Liver (tissue), 8 donors: ENCODE measurements at regions not wholly inside any gene's neighbourhood (a gene's known extent, or its start where the extent isn't known, plus 50 kb on each side); places are given as distances from the start of the nearest gene placed in this dataset.

Experiments
- DNase-seq: peaks from one replicate; pipeline ENCODE4 v3.0.0-alpha.2; 2017; ENCODE audit warnings: low spot score
- H3K27ac ChIP-seq, 2 donors: one replicate each; pipeline ENCODE4 v1.7.0; 2013; ENCODE audit warnings: inconsistent platforms in 2 of 2, low read length in 2 of 2, control low read depth in 1 of 2, low read depth in 1 of 2, mild to moderate bottlenecking in 1 of 2
- H3K27me3 ChIP-seq, 4 donors: one replicate each; pipeline versions ENCODE4 v1.6.1 to v1.7.0; 2013; ENCODE audit warnings: low read length in 3 of 4, inconsistent platforms in 1 of 4, mild to moderate bottlenecking in 1 of 4, moderate library complexity in 1 of 4; ENCODE audit not compliant: control insufficient read depth in 4 of 4, insufficient read depth in 4 of 4
- H3K36me3 ChIP-seq, 4 donors: one replicate each; pipeline versions ENCODE4 v1.6.1 to v1.7.0; 2013; ENCODE audit warnings: low read length in 3 of 4, mild to moderate bottlenecking in 3 of 4, low read depth in 1 of 4, moderate library complexity in 1 of 4; ENCODE audit not compliant: control insufficient read depth in 4 of 4, insufficient read depth in 3 of 4
- H3K4me1 ChIP-seq, 4 donors: one replicate each; pipeline versions ENCODE4 v1.6.1 to v1.7.0; 2013; ENCODE audit warnings: low read length in 3 of 4, mild to moderate bottlenecking in 3 of 4, moderate library complexity in 1 of 4; ENCODE audit not compliant: control insufficient read depth in 4 of 4, insufficient read depth in 4 of 4
- H3K4me3 ChIP-seq, 3 donors: one replicate each; pipeline versions ENCODE4 v1.6.1 to v1.7.0; 2013; ENCODE audit warnings: low read length in 3 of 3, control low read depth in 1 of 3, low read depth in 1 of 3, mild to moderate bottlenecking in 1 of 3
- H3K9ac ChIP-seq, 2 donors: one replicate each; pipeline ENCODE4 v1.7.0; 2013; ENCODE audit warnings: low read length in 2 of 2, mild to moderate bottlenecking in 2 of 2, moderate library complexity in 2 of 2, control low read depth in 1 of 2, low read depth in 1 of 2
- H3K9me3 ChIP-seq, 4 donors: one replicate each; pipeline versions ENCODE4 v1.6.1 to v1.7.0; 2013; ENCODE audit warnings: low read length in 3 of 4; ENCODE audit not compliant: control insufficient read depth in 4 of 4
- EGR1 ChIP-seq, 2 donors: IDR thresholded peaks; 2 replicates each; pipeline ENCODE4 v1.6.1; 2016 to 2018; ENCODE audit warnings: antibody characterized with exemption in 2 of 2, low read depth in 2 of 2
- FOXA1 ChIP-seq: IDR thresholded peaks from 2 replicates; pipeline ENCODE4 v1.6.1; 2016; ENCODE audit warnings: antibody characterized with exemption
- FOXA2 ChIP-seq: IDR thresholded peaks from 2 replicates; pipeline ENCODE4 v1.6.1; 2016; ENCODE audit warnings: antibody characterized with exemption
- GABPA ChIP-seq, 2 donors: IDR thresholded peaks in 1 of 2; conservative IDR thresholded peaks in 1 of 2; 2 replicates each; pipeline ENCODE4 v1.6.1; 2016; ENCODE audit warnings: antibody characterized with exemption in 2 of 2, mild to moderate bottlenecking in 1 of 2, moderate library complexity in 1 of 2
- HNF4A ChIP-seq, 2 donors: conservative IDR thresholded peaks; 2 replicates each; pipeline ENCODE4 v1.6.1; 2016; ENCODE audit warnings: antibody characterized with exemption in 2 of 2, mild to moderate bottlenecking in 2 of 2
- HNF4G ChIP-seq: IDR thresholded peaks from 2 replicates; pipeline ENCODE4 v1.6.1; 2016; ENCODE audit warnings: antibody characterized with exemption
- JUND ChIP-seq, 2 donors: IDR thresholded peaks; 2 replicates each; pipeline ENCODE4 v1.6.1; 2016; ENCODE audit warnings: antibody characterized with exemption in 2 of 2
- NR2F2 ChIP-seq: IDR thresholded peaks from 2 replicates; pipeline ENCODE4 v1.6.1; 2016; ENCODE audit warnings: antibody characterized with exemption
- RAD21 ChIP-seq, 2 donors: IDR thresholded peaks; 2 replicates each; pipeline ENCODE4 v1.6.1; 2016; ENCODE audit warnings: antibody characterized with exemption in 2 of 2, mild to moderate bottlenecking in 2 of 2
- REST ChIP-seq: IDR thresholded peaks from 2 replicates; pipeline ENCODE4 v1.6.1; 2016; ENCODE audit warnings: antibody characterized with exemption, mild to moderate bottlenecking
- RXRA ChIP-seq, 2 donors: IDR thresholded peaks; 2 replicates each; pipeline ENCODE4 v1.6.1; 2017 to 2018; ENCODE audit warnings: antibody characterized with exemption in 2 of 2, mild to moderate bottlenecking in 1 of 2
- SP1 ChIP-seq: IDR thresholded peaks from 2 replicates; pipeline ENCODE4 v1.6.1; 2018; ENCODE audit warnings: antibody characterized with exemption, mild to moderate bottlenecking
- TAF1 ChIP-seq: conservative IDR thresholded peaks from 2 replicates; pipeline ENCODE4 v1.6.1; 2016; ENCODE audit warnings: antibody characterized with exemption, mild to moderate bottlenecking
- YY1 ChIP-seq: IDR thresholded peaks from 2 replicates; pipeline ENCODE4 v1.6.1; 2016; ENCODE audit warnings: antibody characterized with exemption, mild to moderate bottlenecking
- ZBTB33 ChIP-seq: IDR thresholded peaks from 2 replicates; pipeline ENCODE4 v1.6.1; 2016; ENCODE audit warnings: antibody characterized with exemption
- WGBS: extraction: QIAGEN DNeasy Blood & Tissue Kit; methylation state at CpG from one replicate; pipeline ENCODE4 v1.1.7; 2013; 5-methylcytosine and 5-hydroxymethylcytosine counted together
- TF ChIP-seq, protein P1 (sequence below): fragments of 150-350 bp; IDR thresholded peaks from 2 replicates; pipeline ENCODE4 v1.5.1; 2017; ENCODE audit warnings: improper control_type of control experiment, low read depth, low read length; ENCODE audit not compliant: missing input control
- TF ChIP-seq, protein P2 (sequence below): IDR thresholded peaks from 2 replicates; pipeline ENCODE4 v1.6.1; 2016; ENCODE audit warnings: antibody characterized with exemption
- TF ChIP-seq, protein P3 (sequence below): IDR thresholded peaks from 2 replicates; pipeline ENCODE4 v1.6.1; 2016; ENCODE audit warnings: antibody characterized with exemption
- donor health status: healthy.
- donor health status: healthy.
- donor health status: healthy.
- donor health status: healthy.
- donor health status: healthy.

DNA sequence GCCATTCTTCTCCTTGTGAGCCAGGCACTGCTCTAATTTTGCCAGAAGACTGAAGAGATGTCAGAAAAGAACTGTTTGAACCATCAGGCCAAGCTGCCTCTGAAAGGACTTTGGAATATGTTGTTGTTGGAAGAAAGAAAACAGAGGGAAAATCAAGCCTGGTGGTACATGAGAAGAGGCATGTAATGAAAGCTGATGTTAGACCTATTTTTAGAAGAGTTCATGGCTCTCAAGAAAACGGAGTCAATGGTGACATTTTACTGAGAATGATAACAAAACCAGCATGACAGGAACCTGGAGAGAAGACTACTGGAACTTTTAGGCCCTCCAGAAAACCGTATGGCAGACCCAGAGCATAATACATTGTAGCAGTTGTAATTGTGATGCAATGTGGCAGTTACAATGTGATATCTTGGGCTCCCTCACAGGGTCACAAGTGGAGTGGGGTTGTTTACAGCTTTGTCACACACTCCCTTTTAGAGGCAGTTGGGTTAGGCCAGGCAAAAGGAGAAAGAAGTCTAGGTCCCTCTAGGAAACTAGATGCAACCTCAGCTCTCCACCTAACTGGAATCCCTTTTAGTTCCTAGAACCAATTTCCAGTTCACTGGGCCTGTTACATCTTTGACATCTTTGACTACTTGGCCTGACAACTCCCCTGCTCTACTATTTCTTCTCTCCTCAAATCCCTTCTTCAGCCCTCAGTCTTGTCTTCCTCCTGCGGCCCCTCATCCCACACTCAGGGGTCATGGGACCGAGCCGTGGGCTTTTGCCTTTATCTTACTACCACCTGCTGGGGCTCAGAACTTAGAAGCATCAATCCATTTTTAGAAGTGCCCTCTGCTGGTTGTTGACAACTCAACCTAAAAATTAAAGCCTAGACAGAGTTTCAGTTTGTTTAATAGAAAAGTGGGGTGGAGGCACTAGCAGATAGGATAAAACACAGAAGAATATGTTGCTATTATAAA lies 61.2 kb upstream of the JAK2 start:
- H3K4me3 ChIP-seq, result no peak overlapping the region
- WGBS, result 56% methylated on average over 5 of the region's 5 CpGs
- H3K9ac ChIP-seq, result no peak overlapping the region
- no peaks in the 10 kb centered on the region for H3K36me3 ChIP-seq
- H3K27ac ChIP-seq, result peak overlapping the region; percentile 6 to 40
- peaks cover 3 to 28% (median 16%) of the 10 kb centered on the region in 4 donors for H3K4me1 ChIP-seq
- no peaks in the 10 kb centered on the region for H3K27me3 ChIP-seq
- no peaks in the 10 kb centered on the region for H3K9me3 ChIP-seq
- TF ChIP-seq HNF4A (conservative IDR thresholded peaks at IDR 0.05) (no peak), RAD21 (IDR thresholded peaks at IDR 0.05) (peak; percentile 74 to 79), TAF1 (no peak)
- TF ChIP-seq, protein P1, sequence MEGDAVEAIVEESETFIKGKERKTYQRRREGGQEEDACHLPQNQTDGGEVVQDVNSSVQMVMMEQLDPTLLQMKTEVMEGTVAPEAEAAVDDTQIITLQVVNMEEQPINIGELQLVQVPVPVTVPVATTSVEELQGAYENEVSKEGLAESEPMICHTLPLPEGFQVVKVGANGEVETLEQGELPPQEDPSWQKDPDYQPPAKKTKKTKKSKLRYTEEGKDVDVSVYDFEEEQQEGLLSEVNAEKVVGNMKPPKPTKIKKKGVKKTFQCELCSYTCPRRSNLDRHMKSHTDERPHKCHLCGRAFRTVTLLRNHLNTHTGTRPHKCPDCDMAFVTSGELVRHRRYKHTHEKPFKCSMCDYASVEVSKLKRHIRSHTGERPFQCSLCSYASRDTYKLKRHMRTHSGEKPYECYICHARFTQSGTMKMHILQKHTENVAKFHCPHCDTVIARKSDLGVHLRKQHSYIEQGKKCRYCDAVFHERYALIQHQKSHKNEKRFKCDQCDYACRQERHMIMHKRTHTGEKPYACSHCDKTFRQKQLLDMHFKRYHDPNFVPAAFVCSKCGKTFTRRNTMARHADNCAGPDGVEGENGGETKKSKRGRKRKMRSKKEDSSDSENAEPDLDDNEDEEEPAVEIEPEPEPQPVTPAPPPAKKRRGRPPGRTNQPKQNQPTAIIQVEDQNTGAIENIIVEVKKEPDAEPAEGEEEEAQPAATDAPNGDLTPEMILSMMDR, result peak; percentile 38
- peak; percentile 60 for DNase-seq

DNA sequence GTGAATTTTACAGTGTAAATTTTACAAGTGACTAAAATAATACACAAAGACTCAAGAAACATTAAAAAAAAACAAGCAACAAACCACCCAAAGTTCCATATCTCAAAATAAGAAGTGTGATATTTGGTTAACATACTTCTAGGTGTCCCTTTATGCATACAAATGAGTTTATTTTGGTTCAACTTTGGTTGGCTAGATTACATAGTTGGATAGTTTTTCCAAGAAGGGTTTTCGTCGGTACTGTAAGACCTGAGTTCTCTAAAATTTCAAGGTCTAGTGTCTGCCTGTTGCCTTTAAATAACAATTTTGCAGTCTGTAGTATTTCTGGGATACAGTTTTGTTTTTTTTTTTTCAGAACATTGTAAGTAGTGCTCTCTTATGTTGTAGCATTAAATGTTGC lies 58.8 kb upstream of the JAK2 start:
- Histone ChIP-seq H3K27me3 (no peaks in the 10 kb centered on the region), H3K27ac (no peak overlapping the region), H3K9ac (no peak overlapping the region), H3K36me3 (no peaks in the 10 kb centered on the region), H3K4me1 (peaks cover 3 to 26% (median 16%) of the 10 kb centered on the region in 4 donors), H3K9me3 (no peaks in the 10 kb centered on the region), H3K4me3 (no peak overlapping the region)
- no peak for DNase-seq
- TF ChIP-seq RAD21 (IDR thresholded peaks at IDR 0.05) (no peak), JUND (IDR thresholded peaks at IDR 0.05) (no peak), RXRA (IDR thresholded peaks at IDR 0.05) (no peak), FOXA1 (no peak), HNF4A (conservative IDR thresholded peaks at IDR 0.05) (no peak), YY1 (no peak), TAF1 (no peak), SP1 (no peak), NR2F2 (no peak), GABPA (IDR thresholded peaks at IDR 0.05 in 1 of 2, conservative IDR thresholded peaks at IDR 0.05 in 1 of 2) (no peak), HNF4G (no peak), REST (no peak), FOXA2 (no peak), EGR1 (IDR thresholded peaks at IDR 0.05; ENCODE audit: low read depth in 2 of 2) (no peak), ZBTB33 (no peak)
- TF ChIP-seq, protein P2, sequence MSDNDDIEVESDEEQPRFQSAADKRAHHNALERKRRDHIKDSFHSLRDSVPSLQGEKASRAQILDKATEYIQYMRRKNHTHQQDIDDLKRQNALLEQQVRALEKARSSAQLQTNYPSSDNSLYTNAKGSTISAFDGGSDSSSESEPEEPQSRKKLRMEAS, result no peak
- TF ChIP-seq, protein P3, sequence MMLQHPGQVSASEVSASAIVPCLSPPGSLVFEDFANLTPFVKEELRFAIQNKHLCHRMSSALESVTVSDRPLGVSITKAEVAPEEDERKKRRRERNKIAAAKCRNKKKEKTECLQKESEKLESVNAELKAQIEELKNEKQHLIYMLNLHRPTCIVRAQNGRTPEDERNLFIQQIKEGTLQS, result no peak
- TF ChIP-seq, protein P1, result no peak
- WGBS, result 95% methylated on average over 2 of the region's 2 CpGs
